Esophagus squamous epithelium (tissue), 4 donors: ENCODE measurements at regions not wholly inside any gene's neighbourhood (a gene's known extent, or its start where the extent isn't known, plus 50 kb on each side); places are given as distances from the start of the nearest gene placed in this dataset.

Experiments
- CTCF ChIP-seq, 6 experiments: fragments of 450-650 bp in 4 of 6; fragments of 200-600 bp in 2 of 6; sonication (generic) in 2 of 6; IDR thresholded peaks; one replicate each; pipeline ENCODE4 v1.5.1; 2016 to 2019; ENCODE audit warnings: antibody characterized with exemption in 6 of 6, mild to moderate bottlenecking in 4 of 6, moderate library complexity in 4 of 6
- POLR2A ChIP-seq, 4 donors: fragments of 450-650 bp; IDR thresholded peaks; one replicate each; pipeline ENCODE4 v1.6.1; 2017; ENCODE audit warnings: antibody characterized with exemption in 4 of 4, mild to moderate bottlenecking in 4 of 4, moderate library complexity in 3 of 4

GRCh38 chr16:35747658-35748455, 2288.4 kb downstream of the TP53TG3F start:
- TF ChIP-seq POLR2A (IDR thresholded peaks at IDR 0.05) (no peak), CTCF (IDR thresholded peaks at IDR 0.05) (no peak)
